ENCODE measurements at regions not wholly inside any gene's neighbourhood (a gene's known extent, or its start where the extent isn't known, plus 50 kb on each side); places are given as distances from the start of the nearest gene placed in this dataset.

DNA sequence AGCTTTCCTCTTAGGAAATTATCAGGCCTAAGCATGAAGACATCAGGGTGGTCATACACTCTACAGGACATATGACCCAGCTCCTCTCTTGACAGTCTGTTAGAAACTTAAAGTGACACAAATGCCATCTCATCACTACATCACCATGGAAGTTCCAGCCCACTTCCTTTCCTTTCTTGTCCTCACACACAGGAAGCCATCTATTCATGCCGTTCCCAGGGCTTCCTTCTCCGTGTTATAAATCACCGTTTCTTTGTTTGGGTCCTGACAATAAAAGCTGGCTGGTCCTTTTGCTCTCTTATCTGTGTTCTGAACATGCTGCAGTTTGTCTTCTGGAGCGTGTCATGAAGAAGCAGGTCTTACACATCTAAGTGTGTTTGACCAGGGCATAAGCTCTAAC lies 692.1 kb upstream of the CELF4 start:
- Histone ChIP-seq H3K36me3 (no peaks in the 10 kb centered on the region), H3K79me2 (ENCODE audit: low read depth) (no peaks in the 10 kb centered on the region), H2AFZ (replicated peaks) (no peak overlapping the region), H4K20me1 (ENCODE audit: low read depth) (no peaks in the 10 kb centered on the region), H3K4me1 (no peaks in the 10 kb centered on the region), H3K4me3 (no peak overlapping the region), H3K27ac (no peak overlapping the region), H3K4me2 (no peak overlapping the region), H3K27me3 (no peaks in the 10 kb centered on the region), H3K9me3 (ENCODE audit: low read depth) (no peaks in the 10 kb centered on the region), H3K9ac (no peak overlapping the region), H3F3A (ENCODE audit: low read depth) (no peaks in the 10 kb centered on the region)
- H3K27me3 Mint-ChIP-seq (ENCODE audit: insufficient read depth, low read depth), result no peaks in the 10 kb centered on the region
- H3K4me3 Mint-ChIP-seq, result no peak overlapping the region
- H3K4me1 Mint-ChIP-seq, result no peaks in the 10 kb centered on the region
- TF ChIP-seq, protein P1, sequence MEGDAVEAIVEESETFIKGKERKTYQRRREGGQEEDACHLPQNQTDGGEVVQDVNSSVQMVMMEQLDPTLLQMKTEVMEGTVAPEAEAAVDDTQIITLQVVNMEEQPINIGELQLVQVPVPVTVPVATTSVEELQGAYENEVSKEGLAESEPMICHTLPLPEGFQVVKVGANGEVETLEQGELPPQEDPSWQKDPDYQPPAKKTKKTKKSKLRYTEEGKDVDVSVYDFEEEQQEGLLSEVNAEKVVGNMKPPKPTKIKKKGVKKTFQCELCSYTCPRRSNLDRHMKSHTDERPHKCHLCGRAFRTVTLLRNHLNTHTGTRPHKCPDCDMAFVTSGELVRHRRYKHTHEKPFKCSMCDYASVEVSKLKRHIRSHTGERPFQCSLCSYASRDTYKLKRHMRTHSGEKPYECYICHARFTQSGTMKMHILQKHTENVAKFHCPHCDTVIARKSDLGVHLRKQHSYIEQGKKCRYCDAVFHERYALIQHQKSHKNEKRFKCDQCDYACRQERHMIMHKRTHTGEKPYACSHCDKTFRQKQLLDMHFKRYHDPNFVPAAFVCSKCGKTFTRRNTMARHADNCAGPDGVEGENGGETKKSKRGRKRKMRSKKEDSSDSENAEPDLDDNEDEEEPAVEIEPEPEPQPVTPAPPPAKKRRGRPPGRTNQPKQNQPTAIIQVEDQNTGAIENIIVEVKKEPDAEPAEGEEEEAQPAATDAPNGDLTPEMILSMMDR (IDR thresholded peaks at IDR 0.05), result no peak
- TF ChIP-seq EZH2 (IDR thresholded peaks at IDR 0.05), result no peak
- no peak for TF ChIP-seq EZH2phosphoT487 (IDR thresholded peaks at IDR 0.05)
- H3K27ac Mint-ChIP-seq, result no peak overlapping the region
- H3K9me3 Mint-ChIP-seq, result no peaks in the 10 kb centered on the region
- H3K36me3 Mint-ChIP-seq, result no peaks in the 10 kb centered on the region
- DNase-seq (ENCODE audit: low spot score), result no peak

DNA sequence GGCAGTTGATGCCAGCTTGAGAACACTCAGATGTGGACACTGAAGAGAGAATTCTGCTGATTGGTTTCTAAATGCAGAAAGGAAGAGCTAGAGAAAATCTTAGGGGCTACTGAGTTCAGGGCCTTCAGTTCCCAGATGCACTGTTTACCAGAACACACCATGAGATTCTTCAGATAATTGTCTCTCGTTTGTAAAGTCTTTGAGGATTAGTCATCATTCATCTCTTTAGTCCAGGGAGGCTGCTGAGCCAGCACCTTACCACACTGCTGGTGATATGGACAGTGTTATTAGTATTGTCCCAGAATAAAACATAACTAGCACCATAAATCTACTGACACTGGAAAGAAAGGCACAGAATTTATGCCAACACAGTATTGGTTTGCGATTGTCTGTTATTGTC lies 690.8 kb upstream of the CELF4 start:
- H2AFZ ChIP-seq (replicated peaks), result no peak overlapping the region
- DNase-seq (ENCODE audit: low spot score), result no peak
- no peaks in the 10 kb centered on the region for H4K20me1 ChIP-seq (ENCODE audit: low read depth)
- no peak overlapping the region for H3K27ac ChIP-seq
- TF ChIP-seq EZH2phosphoT487 (IDR thresholded peaks at IDR 0.05) (no peak), EZH2 (IDR thresholded peaks at IDR 0.05) (no peak)
- TF ChIP-seq, protein P1 (IDR thresholded peaks at IDR 0.05), result no peak
- no peak overlapping the region for H3K9ac ChIP-seq
- no peaks in the 10 kb centered on the region for H3K9me3 ChIP-seq (ENCODE audit: low read depth)
- no peaks in the 10 kb centered on the region for H3K4me1 ChIP-seq
- no peaks in the 10 kb centered on the region for H3K79me2 ChIP-seq (ENCODE audit: low read depth)
- Mint-ChIP-seq H3K36me3 (no peaks in the 10 kb centered on the region), H3K27me3 (ENCODE audit: insufficient read depth, low read depth) (no peaks in the 10 kb centered on the region), H3K9me3 (no peaks in the 10 kb centered on the region), H3K27ac (no peak overlapping the region), H3K4me3 (no peak overlapping the region), H3K4me1 (no peaks in the 10 kb centered on the region)
- H3K4me3 ChIP-seq, result no peak overlapping the region
- H3K4me2 ChIP-seq, result no peak overlapping the region
- H3K27me3 ChIP-seq, result no peaks in the 10 kb centered on the region
- no peaks in the 10 kb centered on the region for H3K36me3 ChIP-seq
- no peaks in the 10 kb centered on the region for H3F3A ChIP-seq (ENCODE audit: low read depth)

DNA sequence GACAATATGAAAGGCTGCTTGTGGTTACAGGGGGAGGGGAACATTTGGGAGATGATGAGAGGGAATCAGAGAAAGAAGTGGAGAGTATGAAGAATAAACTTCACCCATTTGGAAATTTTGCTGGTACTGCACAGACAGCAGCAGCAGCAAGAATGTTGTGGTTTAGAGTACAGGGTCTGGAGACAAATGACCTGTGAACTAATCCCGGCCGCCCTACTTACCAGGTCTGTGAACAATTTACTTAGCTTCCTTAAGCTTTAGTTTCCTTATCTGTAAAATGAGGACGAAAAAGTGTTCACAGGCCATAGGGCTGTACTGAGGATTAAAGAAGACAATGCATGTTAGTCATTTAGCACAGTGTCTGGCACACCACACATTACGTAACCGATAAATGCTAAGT lies 685.4 kb upstream of the CELF4 start:
- peak; percentile 13 for DNase-seq (ENCODE audit: low spot score)
- no peaks in the 10 kb centered on the region for H3F3A ChIP-seq (ENCODE audit: low read depth)
- H2AFZ ChIP-seq (replicated peaks), result no peak overlapping the region
- H3K9me3 Mint-ChIP-seq, result no peaks in the 10 kb centered on the region
- TF ChIP-seq, protein P1 (IDR thresholded peaks at IDR 0.05), result no peak
- TF ChIP-seq EZH2phosphoT487 (IDR thresholded peaks at IDR 0.05) (no peak), EZH2 (IDR thresholded peaks at IDR 0.05) (no peak)
- no peaks in the 10 kb centered on the region for H3K27me3 ChIP-seq
- no peak overlapping the region for H3K27ac ChIP-seq
- no peaks in the 10 kb centered on the region for H3K4me1 ChIP-seq
- no peak overlapping the region for H3K4me3 Mint-ChIP-seq
- no peaks in the 10 kb centered on the region for H4K20me1 ChIP-seq (ENCODE audit: low read depth)
- H3K36me3 Mint-ChIP-seq, result no peaks in the 10 kb centered on the region
- no peak overlapping the region for H3K4me2 ChIP-seq
- no peaks in the 10 kb centered on the region for H3K36me3 ChIP-seq
- no peaks in the 10 kb centered on the region for H3K79me2 ChIP-seq (ENCODE audit: low read depth)
- no peak overlapping the region for H3K9ac ChIP-seq
- no peak overlapping the region for H3K27ac Mint-ChIP-seq
- no peaks in the 10 kb centered on the region for H3K4me1 Mint-ChIP-seq
- no peaks in the 10 kb centered on the region for H3K9me3 ChIP-seq (ENCODE audit: low read depth)
- H3K4me3 ChIP-seq, result no peak overlapping the region
- H3K27me3 Mint-ChIP-seq (ENCODE audit: insufficient read depth, low read depth), result no peaks in the 10 kb centered on the region

DNA sequence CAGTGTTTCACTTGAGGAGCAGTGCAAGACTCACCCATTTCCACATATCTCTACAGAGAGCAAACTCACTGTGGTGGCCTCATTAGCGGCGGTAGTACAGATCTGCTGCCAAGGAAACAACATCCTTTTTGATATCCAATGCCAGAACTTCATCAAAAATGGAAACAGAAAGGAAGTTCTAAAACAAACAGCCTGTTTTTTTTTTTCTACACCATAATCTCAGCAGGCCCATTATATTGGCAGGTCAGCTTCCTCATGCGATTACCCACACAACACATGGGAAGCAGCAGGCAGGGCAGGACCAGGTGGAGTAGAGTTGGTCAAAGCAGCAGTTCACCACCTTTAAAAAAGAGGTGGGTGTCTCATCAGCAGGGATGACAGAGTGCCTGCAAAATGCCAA lies 678.9 kb upstream of the CELF4 start:
- H3K9me3 Mint-ChIP-seq, result no peaks in the 10 kb centered on the region
- TF ChIP-seq, protein P1 (IDR thresholded peaks at IDR 0.05), result no peak
- TF ChIP-seq EZH2 (IDR thresholded peaks at IDR 0.05) (no peak), EZH2phosphoT487 (IDR thresholded peaks at IDR 0.05) (no peak)
- DNase-seq (ENCODE audit: low spot score), result no peak

More for the DNA sequence above, 678.9 kb upstream of the CELF4 start:
- H3K27ac Mint-ChIP-seq, result no peak overlapping the region
- Histone ChIP-seq H3K27ac (no peak overlapping the region), H3K4me2 (no peak overlapping the region), H3K9ac (no peak overlapping the region), H3K79me2 (ENCODE audit: low read depth) (no peaks in the 10 kb centered on the region), H3K9me3 (ENCODE audit: low read depth) (no peaks in the 10 kb centered on the region), H4K20me1 (ENCODE audit: low read depth) (no peaks in the 10 kb centered on the region), H3K36me3 (no peaks in the 10 kb centered on the region), H2AFZ (replicated peaks) (no peak overlapping the region), H3F3A (ENCODE audit: low read depth) (no peaks in the 10 kb centered on the region), H3K4me1 (no peaks in the 10 kb centered on the region), H3K4me3 (no peak overlapping the region), H3K27me3 (no peaks in the 10 kb centered on the region)
- H3K4me1 Mint-ChIP-seq, result no peaks in the 10 kb centered on the region
- no peaks in the 10 kb centered on the region for H3K27me3 Mint-ChIP-seq (ENCODE audit: insufficient read depth, low read depth)
- no peak overlapping the region for H3K4me3 Mint-ChIP-seq
- H3K36me3 Mint-ChIP-seq, result no peaks in the 10 kb centered on the region
